H9 (cell line): ENCODE measurements at regions not wholly inside any gene's neighbourhood (a gene's known extent, or its start where the extent isn't known, plus 50 kb on each side); places are given as distances from the start of the nearest gene placed in this dataset.

Experiments
- DNase-seq: peaks from one replicate; pipeline ENCODE4 v3.0.0-alpha.2; 2017
- H2AFZ ChIP-seq: one replicate; pipeline ENCODE4 v1.6.1; 2013; ENCODE audit warnings: mild to moderate bottlenecking, low read length, control low read depth, moderate library complexity
- H2AK5ac ChIP-seq: 2 replicates; pipeline ENCODE4 v1.6.1; 2013; ENCODE audit warnings: low read length, control low read depth, mixed read lengths; ENCODE audit not compliant: insufficient read length
- H2BK120ac ChIP-seq: one replicate; pipeline ENCODE4 v1.6.1; 2013; ENCODE audit warnings: low read depth, mild to moderate bottlenecking, low read length, control low read depth, inconsistent platforms; ENCODE audit not compliant: poor library complexity, severe bottlenecking
- H2BK12ac ChIP-seq: 2 replicates; pipeline ENCODE4 v1.6.1; 2013; ENCODE audit warnings: low read length, control low read depth, mixed read lengths, low read depth; ENCODE audit not compliant: insufficient read length
- H2BK15ac ChIP-seq: 2 replicates; pipeline ENCODE4 v1.6.1; 2013; ENCODE audit warnings: low read depth, low read length, control low read depth
- H2BK20ac ChIP-seq: one replicate; pipeline ENCODE4 v1.6.1; 2013; ENCODE audit warnings: low read depth, mild to moderate bottlenecking, low read length, control low read depth, inconsistent platforms; ENCODE audit not compliant: poor library complexity, severe bottlenecking
- H2BK5ac ChIP-seq: 2 replicates; pipeline ENCODE4 v1.6.1; 2013; ENCODE audit warnings: low read length, control low read depth, mixed read lengths; ENCODE audit not compliant: insufficient read length
- H3K14ac ChIP-seq: 2 replicates; pipeline ENCODE4 v1.6.1; 2013; ENCODE audit warnings: low read length, control low read depth; ENCODE audit not compliant: insufficient read depth
- H3K18ac ChIP-seq: 2 replicates; pipeline ENCODE4 v1.6.1; 2013; ENCODE audit warnings: low read depth, mild to moderate bottlenecking, mixed read lengths, low read length, control low read depth; ENCODE audit not compliant: insufficient read length
- H3K23ac ChIP-seq: 2 replicates; pipeline ENCODE4 v1.6.1; 2013; ENCODE audit warnings: low read length, control low read depth, mixed read lengths, low read depth; ENCODE audit not compliant: insufficient read length
- H3K23me2 ChIP-seq: 2 replicates; pipeline ENCODE4 v1.6.1; 2013; ENCODE audit warnings: low read depth, mild to moderate bottlenecking, mixed read lengths, low read length, control low read depth; ENCODE audit not compliant: insufficient read length, poor library complexity, severe bottlenecking
- H3K27ac ChIP-seq: 2 replicates; pipeline ENCODE4 v1.5.1; 2013; ENCODE audit warnings: low read length, control low read depth, mixed read lengths, low read depth; ENCODE audit not compliant: insufficient read length
- H3K27me3 ChIP-seq: 2 replicates; pipeline ENCODE4 v1.6.1; 2013; ENCODE audit warnings: low read length, control low read depth, inconsistent platforms; ENCODE audit not compliant: insufficient read depth
- H3K4ac ChIP-seq: 2 replicates; pipeline ENCODE4 v1.6.1; 2013; ENCODE audit warnings: low read depth, mild to moderate bottlenecking, control low read depth, inconsistent platforms, low read length, moderate library complexity
- H3K4me1 ChIP-seq: 2 replicates; pipeline ENCODE4 v1.6.1; 2013; ENCODE audit warnings: low read length, control low read depth, inconsistent platforms; ENCODE audit not compliant: insufficient read depth
- H3K4me2 ChIP-seq: 2 replicates; pipeline ENCODE4 v1.6.1; 2013; ENCODE audit warnings: low read length, control low read depth, mixed read lengths; ENCODE audit not compliant: insufficient read length, insufficient read depth
- H3K56ac ChIP-seq: 2 replicates; pipeline ENCODE4 v1.6.1; 2013; ENCODE audit warnings: low read depth, mild to moderate bottlenecking, mixed read lengths, low read length, control low read depth; ENCODE audit not compliant: insufficient read length
- H3K79me1 ChIP-seq: 2 replicates; pipeline ENCODE4 v1.6.1; 2013; ENCODE audit warnings: low read depth, mild to moderate bottlenecking, moderate library complexity, low read length, control low read depth, inconsistent platforms; ENCODE audit not compliant: insufficient read depth, poor library complexity, severe bottlenecking
- H3K79me2 ChIP-seq: 2 replicates; pipeline ENCODE4 v1.6.1; 2013; ENCODE audit warnings: low read length, control low read depth, inconsistent platforms; ENCODE audit not compliant: insufficient read depth
- H3K9ac ChIP-seq: 2 replicates; pipeline ENCODE4 v1.6.1; 2013; ENCODE audit warnings: low read length, control low read depth, mixed read lengths; ENCODE audit not compliant: insufficient read length; ENCODE audit errors: extremely low read depth
- H3K9me3 ChIP-seq: one replicate; pipeline ENCODE4 v1.6.1; 2013; ENCODE audit warnings: low read depth, low read length, inconsistent platforms; ENCODE audit not compliant: control insufficient read depth
- H3T11ph ChIP-seq: one replicate; pipeline ENCODE4 v1.6.1; 2013; ENCODE audit warnings: mild to moderate bottlenecking, low read length, control low read depth, inconsistent platforms
- H4K20me1 ChIP-seq: one replicate; pipeline ENCODE4 v1.6.1; 2013; ENCODE audit not compliant: control insufficient read depth, insufficient read length, insufficient read depth
- H4K5ac ChIP-seq: 2 replicates; pipeline ENCODE4 v1.6.1; 2013; ENCODE audit warnings: low read depth, mild to moderate bottlenecking, mixed read lengths, low read length, control low read depth; ENCODE audit not compliant: insufficient read length
- H4K8ac ChIP-seq: replicated peaks from 2 replicates; pipeline ENCODE4 v1.6.1; 2013; ENCODE audit warnings: low read length, control low read depth, mixed read lengths, low read depth; ENCODE audit not compliant: insufficient read length
- H4K91ac ChIP-seq: 2 replicates; pipeline ENCODE4 v1.6.1; 2013; ENCODE audit warnings: low read depth, mild to moderate bottlenecking, moderate library complexity, mixed read lengths, low read length, control low read depth; ENCODE audit not compliant: insufficient read length
- H3K27ac Mint-ChIP-seq, 3 experiments: 2 replicates in 2 of 3; 3 replicates in 1 of 3; pipeline ENCODE4 v1.8.0; 2020 to 2021; ENCODE audit warnings: mixed read lengths in 3 of 3, mild to moderate bottlenecking in 1 of 3, moderate library complexity in 1 of 3
- H3K27me3 Mint-ChIP-seq: 2 replicates; pipeline ENCODE4 v1.8.0; 2021; ENCODE audit warnings: low read depth, mild to moderate bottlenecking, moderate library complexity, mixed read lengths
- H3K36me3 Mint-ChIP-seq, 3 experiments: 2 replicates in 2 of 3; 3 replicates in 1 of 3; pipeline ENCODE4 v1.8.0; 2020 to 2021; ENCODE audit warnings: low read depth in 3 of 3, mixed read lengths in 3 of 3; ENCODE audit not compliant: insufficient read depth in 1 of 3
- H3K4me1 Mint-ChIP-seq, 2 experiments: 2 replicates each; pipeline ENCODE4 v1.8.0; 2020; ENCODE audit warnings: mixed read lengths in 2 of 2
- H3K4me3 Mint-ChIP-seq, 2 experiments: 2 replicates in 1 of 2; 3 replicates in 1 of 2; pipeline ENCODE4 v1.8.0; 2020 to 2021; ENCODE audit warnings: mild to moderate bottlenecking in 2 of 2, mixed read lengths in 2 of 2, moderate library complexity in 1 of 2
- H3K9me3 Mint-ChIP-seq, 2 experiments: 2 replicates in 1 of 2; 3 replicates in 1 of 2; pipeline ENCODE4 v1.8.0; 2020; ENCODE audit warnings: mild to moderate bottlenecking in 2 of 2, mixed read lengths in 2 of 2, moderate library complexity in 1 of 2
- CTCF ChIP-seq: fragments of 200-600 bp; sonication (generic); conservative IDR thresholded peaks from 3 replicates; pipeline ENCODE4 v1.8.0; 2021; ENCODE audit warnings: antibody characterized with exemption, mild to moderate bottlenecking
- WGBS: extraction: QIAGEN DNeasy Blood & Tissue Kit; methylation state at CpG from one replicate; pipeline ENCODE4 v1.1.7; 2013; ENCODE audit warnings: missing lambda C conversion rate, low lambda C conversion rate, mixed read lengths; ENCODE audit not compliant: insufficient read length; ENCODE audit errors: extremely low coverage; 5-methylcytosine and 5-hydroxymethylcytosine counted together

DNA sequence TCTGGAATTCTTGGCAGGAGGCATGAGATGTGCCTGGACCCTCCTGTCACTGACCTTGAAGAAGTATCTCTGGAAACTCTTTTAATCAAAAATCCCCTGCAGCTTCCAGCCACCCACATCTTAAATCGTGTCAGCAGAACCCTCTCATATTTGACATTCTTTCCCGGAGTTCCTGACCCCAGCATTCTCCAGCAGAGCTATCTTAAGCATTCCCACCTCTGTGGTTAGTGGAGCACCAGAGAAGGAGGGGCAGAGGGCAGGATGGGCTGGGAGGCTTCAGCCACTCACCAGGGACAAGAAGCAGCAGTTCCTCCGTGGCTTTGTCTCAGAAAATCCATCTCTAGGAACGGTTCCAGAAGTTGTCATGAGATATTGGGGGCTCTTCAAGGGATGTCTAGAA is 149.9 kb downstream of the RGS9 start:
- H3K23ac ChIP-seq: no peak overlapping the region
- peaks cover 16 to 23% of the 10 kb centered on the region in 2 experiments for H3K4me1 Mint-ChIP-seq
- no peak overlapping the region for H4K91ac ChIP-seq
- no peak overlapping the region for H3K9ac ChIP-seq
- no peak overlapping the region for H3K18ac ChIP-seq
- H2BK20ac ChIP-seq: no peak overlapping the region
- no peak overlapping the region for H2AFZ ChIP-seq
- peak; percentile 29 for DNase-seq
- H3K4me1 ChIP-seq: peaks cover 7% of the 10 kb centered on the region; the same call in 1 of the 2 replicates
- H3T11ph ChIP-seq: no peak overlapping the region
- no peak overlapping the region for H2BK15ac ChIP-seq
- no peak overlapping the region for H3K14ac ChIP-seq
- no peak overlapping the region for H2BK5ac ChIP-seq
- H3K27ac ChIP-seq: no peak overlapping the region
- H3K27ac Mint-ChIP-seq: no peak overlapping the region
- no peak overlapping the region for H4K5ac ChIP-seq
- H2AK5ac ChIP-seq: no peak overlapping the region
- peaks cover 0 to 10% (median 0%) of the 10 kb centered on the region in 3 experiments; a peak in 2 of 7 replicates for H3K36me3 Mint-ChIP-seq
- no peaks in the 10 kb centered on the region; the same call in 1 of the 2 replicates for H3K27me3 ChIP-seq
- peaks cover 3% of the 10 kb centered on the region; the same call in 1 of the 2 replicates for H3K27me3 Mint-ChIP-seq
- no peak overlapping the region for H4K8ac ChIP-seq
- no peak overlapping the region for H3K4me3 Mint-ChIP-seq
- no peaks in the 10 kb centered on the region for H3K9me3 ChIP-seq
- no peaks in the 10 kb centered on the region for H3K23me2 ChIP-seq
- no peak overlapping the region for H2BK120ac ChIP-seq
- no peak overlapping the region for H3K4ac ChIP-seq
- TF ChIP-seq CTCF: no peak
- H2BK12ac ChIP-seq: no peak overlapping the region
- no peaks in the 10 kb centered on the region for H3K79me2 ChIP-seq
- H3K79me1 ChIP-seq: no peaks in the 10 kb centered on the region
- peaks cover 0 to 3% of the 10 kb centered on the region in 2 experiments; a peak in 2 of 5 replicates for H3K9me3 Mint-ChIP-seq
- H4K20me1 ChIP-seq: no peaks in the 10 kb centered on the region
- WGBS: no CpG with 5 or more reads among the region's 4 CpGs
- H3K56ac ChIP-seq: no peak overlapping the region
- no peak overlapping the region for H3K4me2 ChIP-seq
